Gastrocnemius medialis (tissue), 4 donors: ENCODE measurements at regions not wholly inside any gene's neighbourhood (a gene's known extent, or its start where the extent isn't known, plus 50 kb on each side); places are given as distances from the start of the nearest gene placed in this dataset.

Experiments used
- ATAC-seq, 2 donors: fragments of 150-250 bp; one replicate each; pipeline ENCODE4 v1.9.1; 2016
- DNase-seq, 2 donors: peaks; one replicate each; pipeline ENCODE4 v3.0.0-alpha.2; 2019
- H3K27ac ChIP-seq, 4 donors: fragments of 200-600 bp; sonication (generic); 1 replicate in 1 of 4; 2 replicates in 3 of 4; pipeline ENCODE4 v1.5.1; 2016 to 2018; ENCODE audit warnings: mild to moderate bottlenecking in 2 of 4, moderate library complexity in 1 of 4
- H3K27me3 ChIP-seq, 3 donors: fragments of 200-600 bp; sonication (generic) in 2 of 3; 1 replicate in 1 of 3; 2 replicates in 2 of 3; pipeline versions ENCODE4 v1.5.1 to v1.6.0; 2016 to 2019; ENCODE audit warnings: mild to moderate bottlenecking in 1 of 3, moderate library complexity in 1 of 3
- H3K36me3 ChIP-seq, 2 donors: fragments of 200-600 bp; sonication (generic) in 1 of 2; one replicate each; pipeline ENCODE4 v1.5.1; 2017 to 2018
- H3K4me1 ChIP-seq, 2 donors: fragments of 200-600 bp; sonication (generic) in 1 of 2; one replicate each; pipeline ENCODE4 v1.5.1; 2016 to 2017; ENCODE audit warnings: mild to moderate bottlenecking in 2 of 2
- H3K4me3 ChIP-seq, 4 donors: fragments of 200-600 bp; sonication (generic) in 3 of 4; 1 replicate in 1 of 4; 2 replicates in 3 of 4; pipeline ENCODE4 v1.5.1; 2016 to 2019; ENCODE audit warnings: mild to moderate bottlenecking in 2 of 4
- H3K9me3 ChIP-seq, 3 donors: fragments of 200-600 bp; sonication (generic) in 2 of 3; 1 replicate in 1 of 3; 2 replicates in 2 of 3; pipeline ENCODE4 v1.5.1; 2016 to 2019
- CTCF ChIP-seq, 5 experiments: fragments of 450-650 bp in 3 of 5; fragments of 200-600 bp in 2 of 5; sonication (generic) in 2 of 5; IDR thresholded peaks in 4 of 5; conservative IDR thresholded peaks in 1 of 5; 1 replicate in 4 of 5; 2 replicates in 1 of 5; pipeline ENCODE4 v1.5.1; 2016 to 2019; ENCODE audit warnings: antibody characterized with exemption in 5 of 5, mild to moderate bottlenecking in 3 of 5, moderate library complexity in 3 of 5
- POLR2A ChIP-seq, 2 donors: fragments of 450-650 bp; IDR thresholded peaks; one replicate each; pipeline ENCODE4 v1.6.1; 2017; ENCODE audit warnings: antibody characterized with exemption in 2 of 2, mild to moderate bottlenecking in 2 of 2, moderate library complexity in 2 of 2
- in situ Hi-C, 4 donors: fragments of 200-750 bp; cut with MboI; loops; one replicate each; pipeline versions ENCODE4 v1.15.0 to v1.8.0; 2017; ENCODE audit warnings: low sequenced_read_pairs in 4 of 4
- intact Hi-C: fragments of 100-400 bp; cut with DNase I; formaldehyde crosslinking; loops from one replicate; pipeline ENCODE4 v1.15.1; 2023; ENCODE audit warnings: low total_unique reads

GRCh38 chr11:129533395-129533794, 157.7 kb downstream of the BARX2 start:
- no peak for TF ChIP-seq POLR2A (IDR thresholded peaks at IDR 0.05)
- no peak for TF ChIP-seq CTCF (IDR thresholded peaks at IDR 0.05 in 4 of 5, conservative IDR thresholded peaks at IDR 0.05 in 1 of 5)
- Histone ChIP-seq H3K27me3 (no peaks in the 10 kb centered on the region), H3K4me1 (no peaks in the 10 kb centered on the region), H3K9me3 (no peaks in the 10 kb centered on the region), H3K27ac (no peak overlapping the region), H3K4me3 (no peak overlapping the region), H3K36me3 (no peaks in the 10 kb centered on the region)
- no peak for DNase-seq
- ATAC-seq, result no peak
- in situ Hi-C loops, result no loop called here
- intact Hi-C loops, result no loop called here

- ATAC-seq, result no peak
- no peak overlapping the region for H3K4me3 ChIP-seq
- in situ Hi-C loops, result no loop called here
- intact Hi-C loops, result no loop called here
- H3K27me3 ChIP-seq, result no peaks in the 10 kb centered on the region
- H3K4me1 ChIP-seq, result no peaks in the 10 kb centered on the region
- DNase-seq, result no peak
- H3K9me3 ChIP-seq, result no peaks in the 10 kb centered on the region
- H3K36me3 ChIP-seq, result no peaks in the 10 kb centered on the region
- no peak overlapping the region for H3K27ac ChIP-seq
- TF ChIP-seq POLR2A (IDR thresholded peaks at IDR 0.05) (no peak), CTCF (IDR thresholded peaks at IDR 0.05 in 4 of 5, conservative IDR thresholded peaks at IDR 0.05 in 1 of 5) (no peak)
These were observed 160.7 kb downstream of the BARX2 start for GRCh38 chr11:129536338-129536737.

- H3K36me3 ChIP-seq, result no peaks in the 10 kb centered on the region
- ATAC-seq, result no peak
- no peak overlapping the region for H3K4me3 ChIP-seq
- H3K9me3 ChIP-seq, result no peaks in the 10 kb centered on the region
- no peaks in the 10 kb centered on the region for H3K27me3 ChIP-seq
- TF ChIP-seq CTCF (IDR thresholded peaks at IDR 0.05 in 4 of 5, conservative IDR thresholded peaks at IDR 0.05 in 1 of 5) (no peak), POLR2A (IDR thresholded peaks at IDR 0.05) (no peak)
- in situ Hi-C loops, result no loop called here
- H3K27ac ChIP-seq, result no peak overlapping the region
- no peaks in the 10 kb centered on the region for H3K4me1 ChIP-seq
- intact Hi-C loops, result no loop called here
- no peak for DNase-seq
These were observed 162.7 kb downstream of the BARX2 start for GRCh38 chr11:129538323-129538722.

- Histone ChIP-seq H3K4me1 (no peaks in the 10 kb centered on the region), H3K27me3 (no peaks in the 10 kb centered on the region), H3K27ac (no peak overlapping the region), H3K4me3 (no peak overlapping the region), H3K9me3 (no peaks in the 10 kb centered on the region), H3K36me3 (no peaks in the 10 kb centered on the region)
- DNase-seq, result no peak
- intact Hi-C loops (no loop called here), in situ Hi-C loops (no loop called here)
- TF ChIP-seq POLR2A (IDR thresholded peaks at IDR 0.05) (no peak), CTCF (IDR thresholded peaks at IDR 0.05 in 4 of 5, conservative IDR thresholded peaks at IDR 0.05 in 1 of 5) (no peak)
- no peak for ATAC-seq
These were observed 168.1 kb downstream of the BARX2 start for GRCh38 chr11:129543515-129544290.

GRCh38 chr11:129544691-129545090, 169.0 kb downstream of the BARX2 start:
- Histone ChIP-seq H3K9me3 (no peaks in the 10 kb centered on the region), H3K4me1 (no peaks in the 10 kb centered on the region), H3K4me3 (no peak overlapping the region), H3K27ac (no peak overlapping the region), H3K27me3 (no peaks in the 10 kb centered on the region), H3K36me3 (no peaks in the 10 kb centered on the region)
- TF ChIP-seq POLR2A (IDR thresholded peaks at IDR 0.05), result no peak
- no peak for TF ChIP-seq CTCF (IDR thresholded peaks at IDR 0.05 in 4 of 5, conservative IDR thresholded peaks at IDR 0.05 in 1 of 5)
- intact Hi-C loops (no loop called here), in situ Hi-C loops (no loop called here)
- ATAC-seq (no peak), DNase-seq (no peak)
